ENCODE measurements at regions not wholly inside any gene's neighbourhood (a gene's known extent, or its start where the extent isn't known, plus 50 kb on each side); places are given as distances from the start of the nearest gene placed in this dataset.

DNA sequence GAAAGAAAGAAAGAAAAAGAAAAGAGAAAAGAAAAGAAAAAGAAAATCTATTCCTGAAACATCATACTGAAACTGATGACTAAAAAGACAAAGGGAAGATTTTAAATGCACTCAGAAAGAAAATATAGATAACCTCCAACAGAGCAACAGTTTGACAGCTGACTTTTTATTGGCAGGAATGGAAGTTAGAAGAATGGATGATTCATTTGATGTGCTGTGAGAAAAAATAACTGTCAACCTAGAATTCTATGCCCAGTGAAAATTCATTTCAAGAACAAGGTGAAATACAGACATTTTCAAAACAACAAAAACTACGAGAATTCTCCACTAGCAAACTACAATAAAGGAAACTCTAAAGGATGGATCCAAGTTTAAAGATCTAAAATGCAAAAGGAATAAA lies 50.5 kb upstream of the HSPA12A start:
- Histone ChIP-seq H3K9me3 (ENCODE audit: control insufficient read depth, low read length) (no peaks in the 10 kb centered on the region), H3K27ac (ENCODE audit: low read length) (no peak overlapping the region), H3K4me3 (ENCODE audit: low read length) (no peak overlapping the region), H3K4me1 (ENCODE audit: control insufficient read depth, insufficient read depth, low read length) (no peaks in the 10 kb centered on the region), H3K27me3 (ENCODE audit: control insufficient read depth, insufficient read depth) (peaks cover 2% of the 10 kb centered on the region)
- intact Hi-C loops (cut with DNase I) = no loop called here
- ATAC-seq (no peak), DNase-seq (no peak)
- 93% methylated on average over 1 of the region's 1 CpG for WGBS

DNA sequence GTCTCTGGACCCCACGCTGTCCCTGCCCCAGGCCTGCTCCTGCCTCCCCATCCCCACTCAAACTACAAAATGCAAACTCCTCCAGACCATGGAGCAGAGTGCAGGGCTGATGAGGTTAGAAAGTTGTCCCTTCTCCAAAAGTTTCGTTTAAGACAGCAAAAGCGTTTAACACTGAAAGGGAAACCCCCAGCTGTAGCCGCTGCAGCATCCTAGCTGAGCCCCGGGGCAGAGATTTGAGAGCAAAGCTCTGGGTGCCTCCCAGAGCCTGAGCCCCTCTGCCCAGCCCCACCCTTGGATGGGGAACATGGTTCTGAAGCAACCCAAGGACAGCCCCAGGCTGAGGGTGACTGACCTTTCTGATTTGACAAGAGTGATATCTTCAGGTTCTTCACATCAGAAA lies 52.8 kb upstream of the ENO4 start:
- ATAC-seq = no peak
- 66% methylated on average over 5 of the region's 5 CpGs for whole genome bisulfite sequencing
- H3K4me3 ChIP-seq (ENCODE audit: low read length) = no peak overlapping the region
- H3K27me3 ChIP-seq (ENCODE audit: control insufficient read depth, insufficient read depth) = peaks cover 2% of the 10 kb centered on the region
- intact Hi-C loops (cut with DNase I) = loop anchor here in 3 of 4 donors (2.0 to 5.0 kb wide), 3 partner anchors 378 to 381 kb away; no protein-coding TSS in a partner anchor
- DNase-seq = no peak
- H3K27ac ChIP-seq (ENCODE audit: low read length) = no peak overlapping the region
- H3K4me1 ChIP-seq (ENCODE audit: control insufficient read depth, insufficient read depth, low read length) = no peaks in the 10 kb centered on the region
- no peaks in the 10 kb centered on the region for H3K9me3 ChIP-seq (ENCODE audit: control insufficient read depth, low read length)

DNA sequence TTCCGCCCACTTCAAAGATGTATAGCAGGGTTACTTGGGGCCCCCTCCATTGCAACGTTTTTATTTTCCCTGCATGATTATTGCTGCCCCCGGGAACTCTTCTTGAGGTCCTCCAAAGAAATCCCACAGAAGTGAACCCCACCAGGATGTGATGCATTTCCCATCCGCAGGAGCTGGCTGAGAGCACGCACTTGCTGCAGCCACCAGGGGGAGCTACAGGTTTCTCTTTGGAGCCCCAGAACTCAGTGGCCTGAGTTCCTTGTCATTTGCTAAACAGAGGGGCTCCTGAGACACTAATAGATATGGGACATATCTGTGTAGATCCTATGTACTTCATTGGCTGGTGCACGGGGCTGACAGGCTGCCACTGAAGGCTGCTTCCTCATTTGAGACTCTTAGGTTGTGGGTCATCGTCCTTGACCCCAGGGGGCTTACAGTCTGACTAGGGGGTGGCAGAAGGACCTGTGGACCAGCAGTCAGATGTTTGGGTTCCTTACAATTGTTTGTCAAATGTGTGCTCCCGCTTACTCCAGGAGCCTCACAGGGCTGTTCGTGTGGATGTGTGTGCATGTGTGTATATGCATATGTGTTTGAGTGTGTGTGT lies 52.3 kb upstream of the ENO4 start:
- Histone ChIP-seq H3K4me1 (ENCODE audit: control insufficient read depth, insufficient read depth, low read length) (no peaks in the 10 kb centered on the region), H3K9me3 (ENCODE audit: control insufficient read depth, low read length) (no peaks in the 10 kb centered on the region), H3K4me3 (ENCODE audit: low read length) (no peak overlapping the region), H3K27ac (ENCODE audit: low read length) (no peak overlapping the region), H3K27me3 (ENCODE audit: control insufficient read depth, insufficient read depth) (peaks cover 2% of the 10 kb centered on the region)
- peak; percentile 74 to 85 (median 83) for DNase-seq
- intact Hi-C loops (cut with DNase I) = loop anchor here in 3 of 4 donors (2.0 to 5.0 kb wide), 3 partner anchors 378 to 380 kb away; no protein-coding TSS in a partner anchor
- ATAC-seq = peak; percentile 76 to 85
- WGBS = 22% methylated on average over 9 of the region's 9 CpGs

DNA sequence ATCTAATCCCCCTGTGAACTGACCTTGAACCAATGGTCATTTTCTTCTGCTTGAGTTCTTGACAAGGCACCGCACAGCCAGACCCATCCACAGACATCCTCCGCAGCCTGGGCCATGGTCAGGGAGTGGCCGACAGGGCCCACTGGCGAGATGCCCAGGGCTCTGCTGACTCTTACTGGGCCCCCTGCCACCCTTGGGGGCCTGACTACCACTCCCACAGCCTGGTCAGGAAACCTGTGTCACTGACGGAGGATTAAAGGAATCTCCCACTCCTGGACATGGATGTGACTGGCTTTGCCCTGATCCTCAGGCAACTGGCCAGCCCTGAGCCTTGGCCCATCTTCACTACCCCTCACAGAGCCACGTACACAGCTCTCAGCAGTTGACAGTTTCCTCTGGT lies 50.4 kb upstream of the ENO4 start:
- Histone ChIP-seq H3K27me3 (ENCODE audit: control insufficient read depth, insufficient read depth) (no peaks in the 10 kb centered on the region), H3K27ac (ENCODE audit: low read length) (no peak overlapping the region), H3K4me1 (ENCODE audit: control insufficient read depth, insufficient read depth, low read length) (no peaks in the 10 kb centered on the region), H3K4me3 (ENCODE audit: low read length) (no peak overlapping the region), H3K9me3 (ENCODE audit: control insufficient read depth, low read length) (no peaks in the 10 kb centered on the region)
- no peak for DNase-seq
- intact Hi-C loops (cut with DNase I) = loop anchor here in 2 of 4 donors (2.0 to 5.0 kb wide), 2 partner anchors 376 to 378 kb away; no protein-coding TSS in a partner anchor
- ATAC-seq = no peak
- 70% methylated on average over 6 of the region's 6 CpGs for WGBS

Measured in right cardiac atrium (tissue), 5 donors.